ENCODE measurements at regions not wholly inside any gene's neighbourhood (a gene's known extent, or its start where the extent isn't known, plus 50 kb on each side); places are given as distances from the start of the nearest gene placed in this dataset.

DNA sequence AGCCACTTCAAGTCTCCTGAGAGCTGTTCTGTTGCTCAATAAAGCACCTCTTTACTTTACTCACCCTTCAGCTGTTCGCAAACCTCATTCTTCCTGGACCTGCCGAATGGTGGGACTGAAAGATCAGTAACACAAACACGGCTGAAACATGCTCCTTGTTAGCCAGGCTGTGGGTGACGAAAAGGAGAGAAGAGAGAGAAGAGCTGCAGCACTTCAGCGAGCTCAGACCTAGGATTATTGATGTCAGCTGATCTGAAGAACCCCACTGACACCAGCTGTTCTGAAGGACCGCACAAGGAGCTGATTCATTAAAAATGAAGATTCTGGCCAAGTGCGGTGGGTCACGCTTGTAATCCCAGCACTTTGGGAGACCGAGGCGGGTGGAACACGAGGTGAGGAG is 2020.0 kb upstream of the ADGRL3 start:
- POLR2A ChIA-PET, result no interaction called here
- H3K4me1 Mint-ChIP-seq (ENCODE audit: low read depth), result no peaks in the 10 kb centered on the region
- DNase-seq, result no peak
- CTCF ChIA-PET, result no interaction called here
- no peaks in the 10 kb centered on the region for H3K36me3 Mint-ChIP-seq (ENCODE audit: low read depth)
- H3K27me3 Mint-ChIP-seq (ENCODE audit: low read depth), result no peaks in the 10 kb centered on the region
- H3K9me3 Mint-ChIP-seq (ENCODE audit: insufficient read depth), result no peaks in the 10 kb centered on the region
- no peak overlapping the region for H3K27ac Mint-ChIP-seq
- ATAC-seq, result no peak
- H3K4me3 Mint-ChIP-seq, result no peak overlapping the region

- no peaks in the 10 kb centered on the region for H3K4me1 Mint-ChIP-seq (ENCODE audit: low read depth)
- ChIA-PET POLR2A (no interaction called here), CTCF (no interaction called here)
- DNase-seq, result no peak
- no peaks in the 10 kb centered on the region for H3K27me3 Mint-ChIP-seq (ENCODE audit: low read depth)
- H3K4me3 Mint-ChIP-seq, result no peak overlapping the region
- no peak overlapping the region for H3K27ac Mint-ChIP-seq
- ATAC-seq, result no peak
- H3K9me3 Mint-ChIP-seq (ENCODE audit: insufficient read depth), result no peaks in the 10 kb centered on the region
- H3K36me3 Mint-ChIP-seq (ENCODE audit: low read depth), result no peaks in the 10 kb centered on the region
These were observed 2019.2 kb upstream of the ADGRL3 start for GRCh38 chr4:59180969-59181368.

DNA sequence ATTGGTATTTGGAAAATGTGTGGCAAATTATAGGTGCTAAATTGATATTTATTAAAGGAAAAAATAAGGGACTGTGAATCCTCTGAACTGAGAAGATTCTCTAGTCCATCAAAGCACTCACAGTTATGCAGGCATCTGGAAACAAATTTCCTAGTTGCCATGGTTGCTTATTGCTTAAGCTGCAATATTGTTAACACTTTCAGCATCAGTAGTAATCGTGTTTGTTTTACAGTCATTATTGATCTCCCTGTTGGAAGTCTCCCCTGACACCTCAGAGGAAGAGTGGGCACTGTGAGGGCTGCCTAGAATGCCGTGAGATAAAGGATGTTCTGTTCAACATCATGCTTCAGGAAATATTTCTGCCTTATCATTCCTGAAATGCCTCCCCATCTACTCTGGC is 2004.3 kb upstream of the ADGRL3 start:
- Mint-ChIP-seq H3K27ac (no peak overlapping the region), H3K4me1 (ENCODE audit: low read depth) (no peaks in the 10 kb centered on the region), H3K36me3 (ENCODE audit: low read depth) (no peaks in the 10 kb centered on the region), H3K9me3 (ENCODE audit: insufficient read depth) (peaks cover 11% of the 10 kb centered on the region), H3K27me3 (ENCODE audit: low read depth) (no peaks in the 10 kb centered on the region), H3K4me3 (no peak overlapping the region)
- no peak for ATAC-seq
- ChIA-PET CTCF (no interaction called here), POLR2A (no interaction called here)
- no peak for DNase-seq

DNA sequence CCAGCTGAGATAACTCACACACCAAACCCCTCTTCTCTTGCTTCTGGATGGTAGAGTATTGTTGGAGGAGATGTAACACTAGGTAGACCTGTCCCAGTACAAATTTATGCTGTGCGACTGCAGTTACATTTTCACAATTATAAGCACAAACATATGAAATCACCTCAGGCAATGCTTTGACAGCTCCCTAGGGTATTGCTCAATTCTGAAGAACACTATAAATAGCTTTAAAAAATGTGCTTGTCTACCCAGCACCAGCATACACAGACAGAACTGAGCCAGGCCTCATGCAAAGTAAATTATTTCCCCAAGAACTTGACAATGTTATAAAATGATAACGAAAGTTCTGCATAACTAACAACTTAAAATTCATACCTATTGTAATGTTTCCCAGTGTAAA is 1999.1 kb upstream of the ADGRL3 start:
- ATAC-seq, result no peak
- CTCF ChIA-PET, result no interaction called here
- Mint-ChIP-seq H3K4me1 (ENCODE audit: low read depth) (no peaks in the 10 kb centered on the region), H3K27me3 (ENCODE audit: low read depth) (no peaks in the 10 kb centered on the region), H3K27ac (no peak overlapping the region), H3K4me3 (no peak overlapping the region), H3K9me3 (ENCODE audit: insufficient read depth) (peaks cover 12% of the 10 kb centered on the region), H3K36me3 (ENCODE audit: low read depth) (no peaks in the 10 kb centered on the region)
- no peak for DNase-seq
- POLR2A ChIA-PET, result no interaction called here

DNA sequence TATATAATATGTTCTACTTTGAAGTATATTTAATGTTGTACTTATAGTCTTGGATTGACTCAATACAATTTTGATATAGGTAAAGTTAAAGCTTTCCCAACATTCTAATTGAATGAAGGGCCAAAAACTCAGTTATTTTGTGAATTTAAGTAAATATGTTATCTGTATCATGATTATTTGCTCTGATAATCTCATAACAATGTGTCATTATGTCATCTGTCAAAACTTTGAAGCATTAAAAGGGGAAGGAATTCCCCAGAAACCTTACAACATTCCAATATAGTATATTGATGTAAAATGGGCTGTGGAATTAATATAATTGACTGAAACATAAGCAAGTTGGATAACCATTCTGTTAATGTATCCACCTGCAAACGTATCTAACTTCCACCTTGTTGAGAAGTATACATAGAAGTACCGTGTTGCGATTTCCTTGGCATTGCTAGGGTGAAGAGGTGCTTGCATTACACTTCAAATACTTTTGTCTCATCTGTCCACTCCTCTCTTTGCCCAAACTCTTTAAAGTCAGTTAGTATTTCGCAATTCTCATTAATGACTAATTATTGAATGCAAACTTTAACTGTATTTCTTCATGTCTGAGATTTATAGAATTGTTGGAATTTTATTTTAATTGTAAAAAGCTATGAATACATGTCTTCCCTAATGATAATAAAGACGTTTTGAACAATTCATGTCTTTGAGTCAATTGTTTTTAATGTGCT is 1982.1 kb upstream of the ADGRL3 start:
- DNase-seq (no peak), ATAC-seq (no peak)
- no peaks in the 10 kb centered on the region for H3K4me1 Mint-ChIP-seq (ENCODE audit: low read depth)
- CTCF ChIA-PET, result no interaction called here
- H3K27me3 Mint-ChIP-seq (ENCODE audit: low read depth), result no peaks in the 10 kb centered on the region
- no peaks in the 10 kb centered on the region for H3K9me3 Mint-ChIP-seq (ENCODE audit: insufficient read depth)
- H3K36me3 Mint-ChIP-seq (ENCODE audit: low read depth), result no peaks in the 10 kb centered on the region
- POLR2A ChIA-PET, result no interaction called here
- H3K4me3 Mint-ChIP-seq, result no peak overlapping the region
- no peak overlapping the region for H3K27ac Mint-ChIP-seq

DNA sequence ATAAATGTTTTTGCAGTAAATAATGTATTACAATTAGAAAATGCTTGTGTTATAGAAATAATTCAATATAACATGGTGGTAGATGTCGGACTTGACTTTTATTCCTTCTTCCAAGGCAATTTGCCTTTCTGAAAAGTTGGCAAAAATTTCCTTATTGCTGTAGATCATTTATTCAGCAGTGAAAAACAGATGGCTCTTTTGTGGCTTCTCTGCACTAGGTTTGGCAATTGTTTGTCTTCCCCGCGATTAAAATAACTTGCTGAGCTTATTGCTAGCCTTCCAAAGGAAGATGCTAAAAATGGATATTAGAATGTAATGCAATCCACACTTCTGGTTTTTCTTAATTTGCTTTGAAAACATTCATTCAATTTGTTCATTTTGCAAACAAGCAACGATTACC is 1977.9 kb upstream of the ADGRL3 start:
- no peaks in the 10 kb centered on the region for H3K27me3 Mint-ChIP-seq (ENCODE audit: low read depth)
- ATAC-seq (no peak), DNase-seq (no peak)
- ChIA-PET POLR2A (no interaction called here), CTCF (no interaction called here)
- no peaks in the 10 kb centered on the region for H3K36me3 Mint-ChIP-seq (ENCODE audit: low read depth)
- no peak overlapping the region for H3K4me3 Mint-ChIP-seq
- no peak overlapping the region for H3K27ac Mint-ChIP-seq
- H3K4me1 Mint-ChIP-seq (ENCODE audit: low read depth), result no peaks in the 10 kb centered on the region
- H3K9me3 Mint-ChIP-seq (ENCODE audit: insufficient read depth), result peaks cover 5% of the 10 kb centered on the region

DNA sequence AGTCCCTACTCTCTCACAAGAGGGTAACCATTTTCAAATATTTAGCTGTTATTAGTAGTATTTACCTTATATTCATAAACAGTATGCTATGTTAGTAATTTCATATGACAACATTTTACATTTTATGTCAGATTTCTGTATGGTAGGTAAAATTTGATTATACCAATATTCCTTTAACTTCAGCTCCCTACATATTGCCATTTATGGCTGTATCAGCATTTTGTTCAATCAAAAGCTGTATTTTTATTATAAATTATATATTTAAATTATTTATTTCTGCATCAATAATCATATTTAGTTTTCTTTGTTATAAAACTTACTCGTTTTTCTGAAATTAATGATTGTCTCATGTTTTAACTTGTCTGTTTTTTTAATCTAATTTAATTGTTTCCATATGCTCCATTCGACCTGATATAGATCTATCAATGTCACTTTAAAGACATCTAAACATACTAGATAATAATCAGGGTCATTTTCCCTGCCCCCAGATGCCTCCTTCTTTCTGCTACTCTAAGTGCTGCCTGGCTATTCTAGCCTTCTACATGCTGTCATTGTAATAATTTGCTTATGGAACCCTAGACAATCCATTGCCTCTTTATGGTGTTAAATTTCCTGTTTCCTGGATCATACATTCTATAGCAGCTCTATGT is 1976.7 kb upstream of the ADGRL3 start:
- Mint-ChIP-seq H3K4me3 (no peak overlapping the region), H3K4me1 (ENCODE audit: low read depth) (no peaks in the 10 kb centered on the region), H3K36me3 (ENCODE audit: low read depth) (no peaks in the 10 kb centered on the region), H3K27me3 (ENCODE audit: low read depth) (no peaks in the 10 kb centered on the region), H3K27ac (no peak overlapping the region), H3K9me3 (ENCODE audit: insufficient read depth) (peaks cover 13% of the 10 kb centered on the region)
- ChIA-PET CTCF (interaction anchor here (0.6 kb wide), 1 partner anchor 11 kb away, joined by 3 read pairs; no protein-coding TSS in a partner anchor), POLR2A (no interaction called here)
- ATAC-seq (no peak), DNase-seq (no peak)

- CTCF ChIA-PET, result no interaction called here
- POLR2A ChIA-PET, result no interaction called here
- H3K27ac Mint-ChIP-seq, result no peak overlapping the region
These were observed 1961.9 kb upstream of the ADGRL3 start for GRCh38 chr4:59238212-59238611.

DNA sequence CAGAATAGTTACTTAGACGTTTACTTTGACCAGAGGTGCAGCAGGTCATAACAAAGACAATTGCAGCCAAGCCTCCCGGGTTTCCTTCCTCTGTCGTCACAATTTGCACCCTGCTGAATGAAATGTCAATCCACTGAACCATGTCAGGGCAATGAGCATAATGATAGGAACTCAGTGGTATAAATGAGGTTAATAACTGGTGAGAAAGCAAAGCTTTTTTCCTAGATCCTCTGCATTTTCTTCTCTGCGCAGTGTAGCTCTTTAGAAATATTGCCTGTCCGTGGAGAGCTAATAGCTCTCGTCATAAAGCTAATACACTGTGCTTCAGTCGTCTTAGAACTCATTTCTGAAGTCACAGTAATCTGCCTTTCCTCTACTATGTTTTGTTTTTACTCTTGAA is 1960.1 kb upstream of the ADGRL3 start:
- Mint-ChIP-seq H3K9me3 (ENCODE audit: insufficient read depth) (peaks cover 7% of the 10 kb centered on the region), H3K27ac (no peak overlapping the region), H3K27me3 (ENCODE audit: low read depth) (no peaks in the 10 kb centered on the region), H3K36me3 (ENCODE audit: low read depth) (no peaks in the 10 kb centered on the region), H3K4me3 (no peak overlapping the region), H3K4me1 (ENCODE audit: low read depth) (no peaks in the 10 kb centered on the region)
- ChIA-PET POLR2A (no interaction called here), CTCF (no interaction called here)
- ATAC-seq (no peak), DNase-seq (no peak)

More at GRCh38 chr4:59238212-59238611, 1961.9 kb upstream of the ADGRL3 start:
- Mint-ChIP-seq H3K4me3 (no peak overlapping the region), H3K9me3 (ENCODE audit: insufficient read depth) (peaks cover 21% of the 10 kb centered on the region), H3K4me1 (ENCODE audit: low read depth) (no peaks in the 10 kb centered on the region), H3K36me3 (ENCODE audit: low read depth) (no peaks in the 10 kb centered on the region), H3K27me3 (ENCODE audit: low read depth) (no peaks in the 10 kb centered on the region)
- DNase-seq (no peak), ATAC-seq (no peak)

DNA sequence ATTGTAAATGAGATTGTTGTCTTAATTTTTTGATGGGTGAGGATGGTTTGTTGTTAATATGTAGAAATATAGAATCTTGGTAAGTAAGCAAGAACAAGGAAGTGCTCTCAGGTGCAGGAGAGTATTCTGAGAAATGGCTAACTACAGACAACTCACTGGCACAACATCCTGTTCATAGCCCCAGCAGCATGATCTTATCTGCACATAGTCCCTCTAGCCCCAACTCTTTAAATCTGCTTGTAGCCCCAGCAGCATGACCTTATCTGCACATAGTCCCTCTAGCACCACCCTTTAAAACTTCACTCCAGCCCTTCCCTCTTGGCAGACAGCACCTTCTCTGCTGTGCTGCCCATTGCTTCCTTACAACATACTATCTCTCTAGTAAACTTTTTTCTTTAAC is 1957.1 kb upstream of the ADGRL3 start:
- no peak for ATAC-seq
- ChIA-PET POLR2A (no interaction called here), CTCF (no interaction called here)
- Mint-ChIP-seq H3K36me3 (ENCODE audit: low read depth) (no peaks in the 10 kb centered on the region), H3K27ac (no peak overlapping the region), H3K4me1 (ENCODE audit: low read depth) (no peaks in the 10 kb centered on the region), H3K27me3 (ENCODE audit: low read depth) (no peaks in the 10 kb centered on the region), H3K4me3 (no peak overlapping the region), H3K9me3 (ENCODE audit: insufficient read depth) (no peaks in the 10 kb centered on the region)
- DNase-seq, result no peak

GRCh38 chr4:59247032-59247431 is 1953.1 kb upstream of the ADGRL3 start:
- no peaks in the 10 kb centered on the region for H3K27me3 Mint-ChIP-seq (ENCODE audit: low read depth)
- H3K27ac Mint-ChIP-seq, result no peak overlapping the region
- ATAC-seq (no peak), DNase-seq (no peak)
- H3K36me3 Mint-ChIP-seq (ENCODE audit: low read depth), result no peaks in the 10 kb centered on the region
- no peak overlapping the region for H3K4me3 Mint-ChIP-seq
- POLR2A ChIA-PET, result no interaction called here
- H3K9me3 Mint-ChIP-seq (ENCODE audit: insufficient read depth), result peaks cover 4% of the 10 kb centered on the region
- no peaks in the 10 kb centered on the region for H3K4me1 Mint-ChIP-seq (ENCODE audit: low read depth)
- CTCF ChIA-PET, result no interaction called here

DNA sequence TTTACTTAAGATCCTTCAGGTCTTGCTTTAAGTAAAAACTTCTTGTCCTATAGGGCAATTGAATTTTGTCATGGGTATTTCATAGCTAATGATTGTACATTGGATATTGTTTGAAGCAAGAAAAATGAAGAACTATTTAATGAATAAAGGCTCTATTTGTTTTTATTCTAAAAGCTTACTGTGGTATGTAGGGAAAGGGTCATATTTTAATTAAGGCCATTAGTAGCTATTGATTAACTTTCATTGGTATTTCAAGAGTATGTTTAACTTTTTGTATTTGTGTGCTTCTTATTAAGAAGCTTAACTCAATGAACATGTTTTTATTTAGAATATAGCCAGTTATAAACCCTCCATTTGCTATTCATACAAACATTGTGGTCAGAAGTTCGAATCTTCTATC is 1951.8 kb upstream of the ADGRL3 start:
- H3K9me3 Mint-ChIP-seq (ENCODE audit: insufficient read depth), result peaks cover 4% of the 10 kb centered on the region
- H3K36me3 Mint-ChIP-seq (ENCODE audit: low read depth), result no peaks in the 10 kb centered on the region
- H3K4me3 Mint-ChIP-seq, result no peak overlapping the region
- ChIA-PET CTCF (no interaction called here), POLR2A (no interaction called here)
- ATAC-seq (no peak), DNase-seq (no peak)
- no peaks in the 10 kb centered on the region for H3K4me1 Mint-ChIP-seq (ENCODE audit: low read depth)
- no peaks in the 10 kb centered on the region for H3K27me3 Mint-ChIP-seq (ENCODE audit: low read depth)
- no peak overlapping the region for H3K27ac Mint-ChIP-seq

GRCh38 chr4:59249110-59249509 is 1951.0 kb upstream of the ADGRL3 start:
- ChIA-PET POLR2A (no interaction called here), CTCF (no interaction called here)
- Mint-ChIP-seq H3K36me3 (ENCODE audit: low read depth) (no peaks in the 10 kb centered on the region), H3K4me1 (ENCODE audit: low read depth) (no peaks in the 10 kb centered on the region), H3K27me3 (ENCODE audit: low read depth) (no peaks in the 10 kb centered on the region), H3K9me3 (ENCODE audit: insufficient read depth) (peaks cover 4% of the 10 kb centered on the region), H3K4me3 (no peak overlapping the region), H3K27ac (no peak overlapping the region)
- ATAC-seq (no peak), DNase-seq (no peak)
